T-cell (primary cell): ENCODE measurements at regions not wholly inside any gene's neighbourhood (a gene's known extent, or its start where the extent isn't known, plus 50 kb on each side); places are given as distances from the start of the nearest gene placed in this dataset.

Experiments
- ATAC-seq, 4 experiments: fragments of 200-7000 bp in 3 of 4; fragments of 150-1000 bp in 1 of 4; cut with Tn5 transposase; replicated peaks in 1 of 4; 1 replicate in 3 of 4; 2 replicates in 1 of 4; pipeline ENCODE4 v1.10.0; 2021; ENCODE audit warnings: moderate library complexity in 3 of 4, mild to moderate bottlenecking in 2 of 4, moderate number of reproducible peaks in 1 of 4
- CTCF ChIA-PET, 2 donors: fragments of 300-600 bp; sonication (Branson Sonifier 250); formaldehyde crosslinking; loops; one replicate each; lab custom pipeline; 2022; ENCODE audit warnings: antibody characterized with exemption in 2 of 2; lab: Charles Lee
- POLR2A ChIA-PET, 2 donors: fragments of 300-600 bp; sonication (Branson Sonifier 250); formaldehyde crosslinking; loops; one replicate each; lab custom pipeline; 2022; ENCODE audit warnings: antibody characterized with exemption in 2 of 2; lab: Charles Lee
- DNase-seq, 35 experiments: peaks; one replicate each; pipeline versions ENCODE4 v3.0.0 to v3.0.0-alpha.2; 2013 to 2023
- H3K27ac ChIP-seq: one replicate; pipeline ENCODE4 v1.5.1; 2013; ENCODE audit warnings: low read length
- H3K27me3 ChIP-seq, 2 experiments: replicated peaks in 1 of 2; 1 replicate in 1 of 2; 2 replicates in 1 of 2; pipeline versions ENCODE4 v1.6.1 to v1.7.0; 2013; ENCODE audit warnings: low read length in 1 of 2, mixed read lengths in 1 of 2; ENCODE audit not compliant: control insufficient read depth in 2 of 2, insufficient read depth in 2 of 2; ENCODE audit errors: extremely low read depth in 1 of 2
- H3K36me3 ChIP-seq, 2 donors: 1 replicate in 1 of 2; 2 replicates in 1 of 2; pipeline versions ENCODE4 v1.6.1 to v1.7.0; 2013; ENCODE audit warnings: low read length in 1 of 2; ENCODE audit not compliant: control insufficient read depth in 2 of 2, insufficient read depth in 1 of 2; ENCODE audit errors: extremely low read depth in 1 of 2
- H3K4me1 ChIP-seq, 2 experiments: 1 replicate in 1 of 2; 2 replicates in 1 of 2; pipeline versions ENCODE4 v1.6.1 to v1.7.0; 2013; ENCODE audit warnings: low read length in 2 of 2, mixed read lengths in 1 of 2; ENCODE audit not compliant: insufficient read depth in 2 of 2, control insufficient read depth in 1 of 2; ENCODE audit errors: extremely low read depth in 1 of 2
- H3K4me3 ChIP-seq, 2 donors: 1 replicate in 1 of 2; 2 replicates in 1 of 2; pipeline versions ENCODE4 v1.5.1 to v1.7.0; 2013; ENCODE audit warnings: mild to moderate bottlenecking in 2 of 2, low read length in 1 of 2, moderate library complexity in 1 of 2; ENCODE audit not compliant: control insufficient read depth in 1 of 2; ENCODE audit errors: extremely low read depth in 1 of 2
- H3K9me3 ChIP-seq: 2 replicates; pipeline ENCODE4 v1.7.0; 2013
- H3K27ac Mint-ChIP-seq, 2 donors: one replicate each; pipeline ENCODE4 v1.8.0; 2020 to 2021; ENCODE audit warnings: mild to moderate bottlenecking in 2 of 2, mixed read lengths in 2 of 2
- H3K27me3 Mint-ChIP-seq, 2 donors: one replicate each; pipeline ENCODE4 v1.8.0; 2021 to 2022; ENCODE audit warnings: mixed read lengths in 2 of 2
- H3K36me3 Mint-ChIP-seq: one replicate; pipeline ENCODE4 v1.8.0; 2021; ENCODE audit warnings: mixed read lengths
- H3K4me1 Mint-ChIP-seq, 3 donors: one replicate each; pipeline ENCODE4 v1.8.0; 2020 to 2022; ENCODE audit warnings: mixed read lengths in 3 of 3, mild to moderate bottlenecking in 1 of 3
- H3K4me3 Mint-ChIP-seq, 3 donors: one replicate each; pipeline ENCODE4 v1.8.0; 2020 to 2022; ENCODE audit warnings: mild to moderate bottlenecking in 3 of 3, mixed read lengths in 3 of 3, moderate library complexity in 3 of 3
- H3K9me3 Mint-ChIP-seq, 3 donors: one replicate each; pipeline ENCODE4 v1.8.0; 2020 to 2022; ENCODE audit warnings: mixed read lengths in 3 of 3
- WGBS: methylation state at CpG from one replicate; pipeline ENCODE4 v1.1.5; 2013; ENCODE audit warnings: missing lambda C conversion rate; ENCODE audit not compliant: insufficient coverage; 5-methylcytosine and 5-hydroxymethylcytosine counted together

GRCh38 chr16:54544553-54545180 lies 258.1 kb upstream of the IRX3 start:
- H3K27me3 Mint-ChIP-seq = peaks cover 3 to 14% of the 10 kb centered on the region in 2 donors
- Histone ChIP-seq H3K27me3 (no peaks in the 10 kb centered on the region), H3K36me3 (no peaks in the 10 kb centered on the region), H3K9me3 (no peaks in the 10 kb centered on the region), H3K4me3 (no peak overlapping the region), H3K27ac (no peak overlapping the region), H3K4me1 (no peaks in the 10 kb centered on the region)
- no peaks in the 10 kb centered on the region for H3K4me1 Mint-ChIP-seq
- H3K4me3 Mint-ChIP-seq = no peak overlapping the region
- no peaks in the 10 kb centered on the region for H3K9me3 Mint-ChIP-seq
- ATAC-seq (no peak), DNase-seq (no peak)
- ChIA-PET POLR2A (no interaction called here), CTCF (no interaction called here)
- no peak overlapping the region for H3K27ac Mint-ChIP-seq
- 80% methylated on average over 5 of the region's 7 CpGs for WGBS
- no peaks in the 10 kb centered on the region for H3K36me3 Mint-ChIP-seq

DNA sequence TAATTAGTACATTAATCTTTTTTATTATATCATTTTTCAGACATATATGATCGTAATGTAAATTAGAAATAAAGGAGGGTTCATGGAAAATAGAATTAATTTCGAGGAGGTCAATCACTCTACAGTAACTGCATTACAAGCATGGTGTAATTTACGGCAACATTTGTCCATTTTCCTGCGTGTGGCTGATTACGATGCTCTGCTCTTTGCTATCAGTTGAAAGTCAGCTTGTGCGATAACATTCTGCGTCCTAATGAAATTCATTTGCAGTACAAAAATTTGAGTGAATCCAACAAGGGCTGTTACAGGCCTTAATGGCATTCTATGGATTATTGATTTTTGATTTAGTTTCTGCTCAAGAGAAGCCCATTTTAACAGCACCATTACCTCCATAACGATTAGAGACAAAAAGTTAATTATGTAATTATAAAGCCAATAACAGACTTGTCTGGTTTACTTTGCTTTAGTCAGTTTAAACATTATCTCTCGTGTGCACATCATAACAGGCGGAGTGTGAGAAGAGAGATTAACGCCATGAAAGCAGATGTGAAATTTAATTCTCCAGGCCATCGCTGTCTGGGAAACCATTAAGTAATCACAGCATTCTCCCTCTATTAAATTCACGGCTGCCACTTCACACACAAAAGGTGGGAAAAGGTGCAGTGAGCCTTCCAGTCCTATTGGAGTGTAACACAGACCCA lies 256.4 kb upstream of the IRX3 start:
- WGBS = 88% methylated on average over 3 of the region's 13 CpGs
- no peaks in the 10 kb centered on the region for H3K27me3 ChIP-seq
- ATAC-seq = no peak
- H3K4me1 Mint-ChIP-seq = no peaks in the 10 kb centered on the region
- CTCF ChIA-PET = no interaction called here
- no peaks in the 10 kb centered on the region for H3K36me3 ChIP-seq
- no peak overlapping the region for H3K4me3 ChIP-seq
- DNase-seq = no peak
- H3K9me3 ChIP-seq = no peaks in the 10 kb centered on the region
- no peaks in the 10 kb centered on the region for H3K36me3 Mint-ChIP-seq
- H3K4me3 Mint-ChIP-seq = no peak overlapping the region
- no peak overlapping the region for H3K27ac ChIP-seq
- POLR2A ChIA-PET = no interaction called here
- H3K4me1 ChIP-seq = no peaks in the 10 kb centered on the region
- no peak overlapping the region for H3K27ac Mint-ChIP-seq
- no peaks in the 10 kb centered on the region for H3K9me3 Mint-ChIP-seq
- peaks cover 3 to 14% of the 10 kb centered on the region in 2 donors for H3K27me3 Mint-ChIP-seq

DNA sequence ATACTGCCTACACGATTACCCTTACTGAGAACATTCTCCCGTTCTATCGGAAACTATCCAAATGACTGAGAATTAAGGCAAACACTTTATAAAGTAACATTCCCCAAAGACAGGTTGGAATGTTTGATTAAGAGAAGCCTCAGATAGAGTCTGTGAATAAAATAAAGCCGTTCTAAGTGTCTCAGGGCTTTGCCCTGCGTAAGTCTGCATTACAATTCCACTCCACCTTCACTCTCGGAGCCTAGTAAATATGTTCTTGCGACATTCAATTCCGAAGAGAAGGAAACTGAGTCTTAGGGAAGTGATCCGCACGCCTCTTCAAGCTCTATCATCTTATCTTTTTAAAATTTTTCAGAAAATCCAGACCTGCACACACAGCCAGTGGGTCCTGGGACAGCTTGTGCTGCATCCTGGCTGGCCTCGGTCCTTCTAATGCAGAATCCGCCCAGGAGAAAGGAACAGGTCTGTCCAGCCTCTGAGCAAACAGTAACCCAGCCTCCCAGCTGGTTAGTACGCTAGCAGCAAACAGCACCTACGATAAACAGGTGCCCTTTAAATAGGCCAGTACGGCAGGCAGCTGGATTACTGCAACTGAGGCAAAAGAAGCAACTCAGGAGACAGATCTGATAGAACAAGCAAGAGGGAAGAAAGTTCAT lies 254.1 kb upstream of the IRX3 start:
- no peak overlapping the region for H3K4me3 Mint-ChIP-seq
- DNase-seq (no peak), ATAC-seq (no peak)
- H3K4me1 ChIP-seq = no peaks in the 10 kb centered on the region
- no peak overlapping the region for H3K27ac Mint-ChIP-seq
- POLR2A ChIA-PET = no interaction called here
- 68% methylated on average over 3 of the region's 15 CpGs for WGBS
- no peaks in the 10 kb centered on the region for H3K27me3 ChIP-seq
- H3K4me1 Mint-ChIP-seq = no peaks in the 10 kb centered on the region
- no peaks in the 10 kb centered on the region for H3K9me3 Mint-ChIP-seq
- peaks cover 3% of the 10 kb centered on the region in 2 donors for H3K27me3 Mint-ChIP-seq
- H3K27ac ChIP-seq = no peak overlapping the region
- no peaks in the 10 kb centered on the region for H3K9me3 ChIP-seq
- no peaks in the 10 kb centered on the region for H3K36me3 Mint-ChIP-seq
- H3K4me3 ChIP-seq = no peak overlapping the region
- H3K36me3 ChIP-seq = no peaks in the 10 kb centered on the region
- CTCF ChIA-PET = no interaction called here

DNA sequence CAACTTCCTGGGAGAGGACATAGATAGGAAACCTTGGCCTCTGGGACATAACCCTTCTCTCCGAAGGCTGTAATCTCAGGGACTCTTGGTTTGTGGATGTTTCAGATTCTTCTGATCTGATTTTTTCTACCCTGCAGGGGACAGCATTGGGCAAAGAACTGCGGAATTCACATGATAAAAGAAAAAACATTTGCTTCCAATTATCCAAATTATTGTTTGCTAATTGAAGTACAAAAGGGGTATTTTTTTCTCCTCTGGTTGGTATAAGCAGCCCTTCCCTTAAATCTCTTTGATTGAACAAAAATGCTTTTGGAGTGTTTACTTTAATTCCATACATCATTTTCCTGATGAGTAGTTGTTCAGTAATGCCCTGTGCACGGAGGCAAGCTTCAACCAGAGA lies 251.7 kb upstream of the IRX3 start:
- H3K27ac Mint-ChIP-seq = no peak overlapping the region
- no peak overlapping the region for H3K4me3 ChIP-seq
- H3K9me3 ChIP-seq = no peaks in the 10 kb centered on the region
- no peaks in the 10 kb centered on the region for H3K27me3 ChIP-seq
- ATAC-seq = no peak
- H3K36me3 ChIP-seq = no peaks in the 10 kb centered on the region
- no peak overlapping the region for H3K4me3 Mint-ChIP-seq
- ChIA-PET POLR2A (no interaction called here), CTCF (no interaction called here)
- H3K36me3 Mint-ChIP-seq = no peaks in the 10 kb centered on the region
- H3K27ac ChIP-seq = no peak overlapping the region
- H3K4me1 ChIP-seq = no peaks in the 10 kb centered on the region
- WGBS = 100% methylated on average over 1 of the region's 3 CpGs
- H3K9me3 Mint-ChIP-seq = no peaks in the 10 kb centered on the region
- H3K27me3 Mint-ChIP-seq = peaks cover 3% of the 10 kb centered on the region in 2 donors
- no peaks in the 10 kb centered on the region for H3K4me1 Mint-ChIP-seq
- DNase-seq = no peak

DNA sequence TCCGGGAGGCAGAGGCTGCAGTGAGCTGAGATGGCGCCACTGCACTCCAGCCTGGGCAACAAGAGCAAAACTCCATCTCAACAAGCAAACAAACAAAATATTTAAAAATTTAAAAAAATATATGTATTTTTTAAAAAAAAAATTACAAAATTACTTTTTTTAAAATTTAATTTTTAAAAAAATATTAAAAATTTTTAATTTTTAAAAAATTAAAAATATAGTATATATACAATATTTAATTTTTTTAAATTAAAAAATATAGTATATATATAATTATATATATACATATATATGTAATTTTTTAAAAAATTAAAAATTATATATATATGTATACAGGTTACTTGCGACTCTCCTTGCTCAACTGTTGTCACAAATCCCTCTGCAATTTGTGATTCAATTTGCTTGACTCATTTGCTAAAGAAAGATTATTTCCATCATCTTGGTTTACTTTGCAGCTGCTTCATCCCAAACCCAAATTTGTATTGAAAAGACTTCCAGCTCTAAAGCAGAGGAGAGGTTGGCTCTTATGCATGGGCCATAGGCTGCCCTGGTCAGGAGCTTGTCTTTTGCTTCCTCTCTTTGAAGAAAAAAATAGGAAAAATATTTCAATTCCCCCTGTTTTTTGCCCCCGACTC lies 247.4 kb upstream of the IRX3 start:
- Mint-ChIP-seq H3K4me1 (no peaks in the 10 kb centered on the region), H3K27ac (no peak overlapping the region), H3K4me3 (no peak overlapping the region), H3K9me3 (peaks cover 0 to 9% (median 0%) of the 10 kb centered on the region in 3 donors), H3K36me3 (no peaks in the 10 kb centered on the region), H3K27me3 (peaks cover 0 to 12% of the 10 kb centered on the region in 2 donors)
- Histone ChIP-seq H3K4me3 (no peak overlapping the region), H3K27ac (no peak overlapping the region), H3K36me3 (no peaks in the 10 kb centered on the region), H3K9me3 (no peaks in the 10 kb centered on the region), H3K4me1 (no peaks in the 10 kb centered on the region), H3K27me3 (no peaks in the 10 kb centered on the region)
- ATAC-seq (no peak), DNase-seq (no peak)
- POLR2A ChIA-PET = no interaction called here
- CTCF ChIA-PET = no interaction called here
- 60% methylated on average over 1 of the region's 4 CpGs for WGBS

- ChIA-PET POLR2A (no interaction called here), CTCF (no interaction called here)
- no peaks in the 10 kb centered on the region for H3K27me3 ChIP-seq
- Mint-ChIP-seq H3K9me3 (peaks cover 4 to 10% (median 9%) of the 10 kb centered on the region in 3 donors), H3K4me1 (no peaks in the 10 kb centered on the region), H3K4me3 (no peak overlapping the region), H3K27me3 (peaks cover 0 to 23% of the 10 kb centered on the region in 2 donors), H3K36me3 (no peaks in the 10 kb centered on the region), H3K27ac (no peak overlapping the region)
- WGBS = no CpG with 5 or more reads among the region's 1 CpG
- ATAC-seq (no peak), DNase-seq (no peak)
- no peak overlapping the region for H3K4me3 ChIP-seq
- H3K4me1 ChIP-seq = no peaks in the 10 kb centered on the region
- H3K9me3 ChIP-seq = no peaks in the 10 kb centered on the region
- no peaks in the 10 kb centered on the region for H3K36me3 ChIP-seq
- no peak overlapping the region for H3K27ac ChIP-seq
Measured at GRCh38 chr16:54526916-54527315, 240.3 kb upstream of the IRX3 start.
